ENCODE measurements at regions not wholly inside any gene's neighbourhood (a gene's known extent, or its start where the extent isn't known, plus 50 kb on each side); places are given as distances from the start of the nearest gene placed in this dataset.

- no peak overlapping the region for H2AFZ ChIP-seq (ENCODE audit: low read depth, low read length)
- no peaks in the 10 kb centered on the region for H3K79me2 ChIP-seq (ENCODE audit: insufficient read depth, low read length)
- TF ChIP-seq CTCF (IDR thresholded peaks at IDR 0.05; ENCODE audit: insufficient read depth, low read depth, low read length) (no peak), EZH2 (IDR thresholded peaks at IDR 0.05; ENCODE audit: insufficient read depth, low read length) (no peak)
- Mint-ChIP-seq H3K27ac (ENCODE audit: unreplicated experiment) (no peak overlapping the region), H3K4me1 (ENCODE audit: low read depth, unreplicated experiment) (no peaks in the 10 kb centered on the region), H3K36me3 (ENCODE audit: low read depth, unreplicated experiment) (no peaks in the 10 kb centered on the region), H3K27me3 (ENCODE audit: low read depth, unreplicated experiment) (peaks cover 28% of the 10 kb centered on the region), H3K9me3 (ENCODE audit: unreplicated experiment) (peaks cover 2% of the 10 kb centered on the region), H3K4me3 (ENCODE audit: unreplicated experiment) (no peak overlapping the region)
- FAIRE-seq (no peak), DNase-seq (ENCODE audit: low read depth) (no peak)
- no peak overlapping the region for H3K9ac ChIP-seq (ENCODE audit: low read length)
- H3K27ac ChIP-seq (ENCODE audit: low read depth, low read length) = no peak overlapping the region
- H3K27me3 ChIP-seq (ENCODE audit: insufficient read depth, low read length) = no peaks in the 10 kb centered on the region
- H3K9me3 ChIP-seq (ENCODE audit: insufficient read depth, low read depth, low read length) = no peaks in the 10 kb centered on the region
- H3K4me1 ChIP-seq (ENCODE audit: insufficient read depth, low read length) = no peaks in the 10 kb centered on the region
- H3K36me3 ChIP-seq (ENCODE audit: insufficient read depth, low read length) = no peaks in the 10 kb centered on the region
- H3K4me3 ChIP-seq (ENCODE audit: insufficient read depth, low read depth, low read length) = no peak overlapping the region
- no peak overlapping the region for H3K4me2 ChIP-seq (ENCODE audit: low read length)
- no peaks in the 10 kb centered on the region for H4K20me1 ChIP-seq (ENCODE audit: insufficient read depth, low read length)
These were observed 393.9 kb upstream of the SHH start for GRCh38 chr7:156206174-156206573.

GRCh38 chr7:156204820-156205219 lies 392.6 kb upstream of the SHH start:
- Histone ChIP-seq H3K27ac (ENCODE audit: low read depth, low read length) (no peak overlapping the region), H3K27me3 (ENCODE audit: insufficient read depth, low read length) (no peaks in the 10 kb centered on the region), H2AFZ (ENCODE audit: low read depth, low read length) (no peak overlapping the region), H4K20me1 (ENCODE audit: insufficient read depth, low read length) (no peaks in the 10 kb centered on the region), H3K9ac (ENCODE audit: low read length) (no peak overlapping the region), H3K9me3 (ENCODE audit: insufficient read depth, low read depth, low read length) (no peaks in the 10 kb centered on the region), H3K4me2 (ENCODE audit: low read length) (no peak overlapping the region), H3K4me3 (ENCODE audit: insufficient read depth, low read depth, low read length) (no peak overlapping the region), H3K4me1 (ENCODE audit: insufficient read depth, low read length) (no peaks in the 10 kb centered on the region), H3K36me3 (ENCODE audit: insufficient read depth, low read length) (no peaks in the 10 kb centered on the region), H3K79me2 (ENCODE audit: insufficient read depth, low read length) (no peaks in the 10 kb centered on the region)
- H3K27ac Mint-ChIP-seq (ENCODE audit: unreplicated experiment) = no peak overlapping the region
- no peak for FAIRE-seq
- H3K4me1 Mint-ChIP-seq (ENCODE audit: low read depth, unreplicated experiment) = no peaks in the 10 kb centered on the region
- no peaks in the 10 kb centered on the region for H3K36me3 Mint-ChIP-seq (ENCODE audit: low read depth, unreplicated experiment)
- H3K27me3 Mint-ChIP-seq (ENCODE audit: low read depth, unreplicated experiment) = peaks cover 30% of the 10 kb centered on the region
- H3K4me3 Mint-ChIP-seq (ENCODE audit: unreplicated experiment) = no peak overlapping the region
- TF ChIP-seq EZH2 (IDR thresholded peaks at IDR 0.05; ENCODE audit: insufficient read depth, low read length) = no peak
- TF ChIP-seq CTCF (IDR thresholded peaks at IDR 0.05; ENCODE audit: insufficient read depth, low read depth, low read length) = no peak
- no peak for DNase-seq (ENCODE audit: low read depth)
- peaks cover 2% of the 10 kb centered on the region for H3K9me3 Mint-ChIP-seq (ENCODE audit: unreplicated experiment)

GRCh38 chr7:156203923-156204322 lies 391.7 kb upstream of the SHH start:
- no peaks in the 10 kb centered on the region for H3K36me3 ChIP-seq (ENCODE audit: insufficient read depth, low read length)
- peaks cover 29% of the 10 kb centered on the region for H3K27me3 Mint-ChIP-seq (ENCODE audit: low read depth, unreplicated experiment)
- no peak overlapping the region for H3K27ac ChIP-seq (ENCODE audit: low read depth, low read length)
- H3K9me3 Mint-ChIP-seq (ENCODE audit: unreplicated experiment) = peaks cover 2% of the 10 kb centered on the region
- no peaks in the 10 kb centered on the region for H3K9me3 ChIP-seq (ENCODE audit: insufficient read depth, low read depth, low read length)
- H3K4me1 Mint-ChIP-seq (ENCODE audit: low read depth, unreplicated experiment) = no peaks in the 10 kb centered on the region
- H3K36me3 Mint-ChIP-seq (ENCODE audit: low read depth, unreplicated experiment) = no peaks in the 10 kb centered on the region
- H3K4me1 ChIP-seq (ENCODE audit: insufficient read depth, low read length) = no peaks in the 10 kb centered on the region
- no peak overlapping the region for H2AFZ ChIP-seq (ENCODE audit: low read depth, low read length)
- no peak overlapping the region for H3K4me2 ChIP-seq (ENCODE audit: low read length)
- H4K20me1 ChIP-seq (ENCODE audit: insufficient read depth, low read length) = no peaks in the 10 kb centered on the region
- FAIRE-seq = no peak
- no peak overlapping the region for H3K27ac Mint-ChIP-seq (ENCODE audit: unreplicated experiment)
- no peak for DNase-seq (ENCODE audit: low read depth)
- H3K9ac ChIP-seq (ENCODE audit: low read length) = no peak overlapping the region
- H3K27me3 ChIP-seq (ENCODE audit: insufficient read depth, low read length) = no peaks in the 10 kb centered on the region
- H3K4me3 ChIP-seq (ENCODE audit: insufficient read depth, low read depth, low read length) = no peak overlapping the region
- H3K79me2 ChIP-seq (ENCODE audit: insufficient read depth, low read length) = no peaks in the 10 kb centered on the region
- TF ChIP-seq EZH2 (IDR thresholded peaks at IDR 0.05; ENCODE audit: insufficient read depth, low read length) (no peak), CTCF (IDR thresholded peaks at IDR 0.05; ENCODE audit: insufficient read depth, low read depth, low read length) (no peak)
- H3K4me3 Mint-ChIP-seq (ENCODE audit: unreplicated experiment) = no peak overlapping the region
